ENCODE measurements at regions not wholly inside any gene's neighbourhood (a gene's known extent, or its start where the extent isn't known, plus 50 kb on each side); places are given as distances from the start of the nearest gene placed in this dataset.

DNA sequence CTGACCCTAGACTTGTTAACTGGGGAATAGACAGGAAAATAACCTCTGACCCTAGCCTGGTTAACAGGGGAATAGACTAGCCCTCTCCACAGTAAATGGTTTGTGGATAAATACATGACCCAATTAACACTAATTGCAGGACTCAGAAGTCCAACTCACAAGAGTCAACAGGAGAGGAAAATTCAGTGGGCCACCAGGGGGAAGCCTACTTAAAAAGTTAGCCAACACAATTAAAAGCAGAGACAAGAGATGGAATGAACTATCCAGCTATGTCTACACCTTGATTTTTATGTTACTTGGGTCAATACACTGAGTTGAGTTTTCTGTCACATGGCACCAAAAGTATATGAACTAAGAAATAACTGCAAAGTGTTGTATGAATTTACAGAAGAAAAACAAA lies 158.8 kb upstream of the SLC39A10 start:
- peak; percentile 35 for DNase-seq (ENCODE audit: low read depth)

DNA sequence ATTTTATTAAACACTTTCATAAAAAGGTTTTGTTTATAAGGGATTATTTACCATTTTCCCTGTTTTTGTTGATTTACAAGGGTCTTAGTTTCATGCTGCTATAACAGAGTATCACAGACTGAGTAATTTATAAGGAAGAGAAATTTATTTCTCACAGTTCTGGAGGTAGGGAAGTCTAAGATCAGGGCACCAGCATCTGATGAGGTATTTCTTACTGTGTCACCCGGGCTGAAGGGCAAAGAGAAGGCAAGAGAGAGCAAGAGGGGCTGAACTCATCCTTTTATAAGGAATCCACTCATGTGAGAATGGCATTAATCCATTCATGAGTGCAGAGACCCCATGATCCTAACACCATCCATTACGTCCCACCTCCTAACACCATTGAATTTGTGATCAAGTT lies 160.0 kb upstream of the SLC39A10 start:
- DNase-seq (ENCODE audit: low read depth) = no peak

DNA sequence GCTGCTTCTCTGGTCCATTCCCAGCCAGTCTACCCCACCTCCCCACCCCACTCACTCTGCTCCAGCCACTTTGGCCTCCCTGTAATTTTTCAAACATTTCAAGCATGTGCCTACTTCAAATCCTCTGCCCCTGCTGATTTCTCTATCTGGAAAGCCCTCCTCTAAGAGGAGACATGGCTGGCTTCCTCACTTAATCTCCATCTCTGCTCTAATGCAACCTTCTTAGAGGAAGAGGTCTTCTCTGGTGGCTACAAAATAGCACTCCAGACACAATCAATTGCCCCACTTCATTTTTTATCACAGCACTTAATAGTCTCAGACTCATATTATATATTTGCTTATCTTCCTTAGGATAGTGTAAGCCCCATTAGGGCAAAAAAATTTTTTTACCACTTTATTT lies 161.1 kb upstream of the SLC39A10 start:
- DNase-seq (ENCODE audit: low read depth) = no peak

DNA sequence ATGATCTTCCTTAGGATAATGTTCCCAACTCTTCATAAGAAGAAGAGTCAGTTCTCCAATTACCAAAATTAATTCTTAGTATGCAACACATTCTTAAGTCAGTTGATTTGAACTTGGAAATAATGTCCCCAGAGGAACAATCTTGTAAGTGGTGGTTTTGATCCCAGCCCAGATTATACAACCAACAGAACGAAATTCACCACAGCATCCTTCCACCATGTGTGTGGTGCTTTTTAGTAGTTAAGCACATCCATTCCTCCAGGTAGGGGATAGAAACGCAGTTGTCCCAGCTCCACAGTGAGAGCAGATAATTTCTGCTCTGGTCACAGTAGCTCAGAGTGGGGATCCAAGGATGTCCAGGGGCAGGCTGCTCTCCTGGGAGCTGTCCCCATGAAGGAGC lies 161.7 kb upstream of the SLC39A10 start:
- DNase-seq (ENCODE audit: low read depth) = no peak

DNA sequence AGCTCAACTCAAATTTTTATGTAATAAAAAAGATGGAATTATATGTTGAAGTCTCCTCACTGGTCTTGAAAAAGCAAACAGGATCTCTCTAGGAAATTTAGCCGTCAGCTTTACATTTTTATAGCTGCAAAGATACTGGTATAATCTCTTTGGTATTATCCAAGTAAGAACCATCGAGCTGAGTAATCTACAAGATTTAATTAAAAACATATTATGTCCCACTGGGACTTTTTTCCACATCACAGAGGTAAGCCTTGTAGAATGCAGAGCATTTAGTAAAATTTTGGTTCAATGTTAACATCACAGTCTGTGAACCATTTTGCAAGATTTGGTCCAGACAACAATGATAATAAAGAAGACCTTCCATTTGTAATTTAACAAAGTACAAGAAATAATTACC lies 162.6 kb upstream of the SLC39A10 start:
- no peak for DNase-seq (ENCODE audit: low read depth)

DNA sequence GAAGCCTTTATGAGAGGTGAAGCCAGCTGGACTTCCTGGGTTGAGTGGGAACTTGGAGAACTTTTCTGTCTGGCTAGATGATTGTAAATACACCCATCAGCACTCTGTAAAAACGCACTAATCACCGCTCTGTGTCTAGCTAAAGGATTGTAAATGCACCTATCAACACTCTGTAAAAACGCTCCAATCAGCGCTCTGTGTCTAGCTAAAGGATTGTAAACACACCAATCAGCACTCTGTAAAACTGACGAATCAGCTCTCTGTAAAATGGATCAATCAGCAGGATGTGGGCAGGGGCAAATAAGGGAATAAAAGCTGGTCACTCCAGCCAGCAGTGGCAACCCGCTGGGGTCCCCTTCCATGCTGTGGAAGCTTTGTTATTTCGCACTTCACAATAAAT lies 163.6 kb upstream of the SLC39A10 start:
- DNase-seq (ENCODE audit: low read depth) = no peak

DNA sequence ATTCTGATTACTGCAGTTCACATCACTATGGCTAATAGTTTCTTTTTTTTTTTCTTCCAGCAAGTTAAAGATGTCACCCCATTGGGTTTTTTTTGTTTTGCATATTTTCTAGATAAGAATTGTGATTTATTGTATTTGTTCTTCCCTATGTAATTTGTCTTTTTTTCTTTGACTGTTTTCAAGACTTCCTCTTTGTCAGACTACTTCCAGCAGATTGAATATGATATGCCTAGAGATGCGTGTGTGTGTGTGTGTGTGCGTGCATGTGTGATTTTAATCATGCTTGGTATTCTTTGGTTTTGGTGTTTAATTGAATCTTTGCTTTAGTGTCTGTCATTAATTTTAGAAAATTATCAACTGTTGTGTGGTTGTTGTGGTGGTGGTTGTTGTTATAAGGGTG lies 166.7 kb upstream of the SLC39A10 start:
- DNase-seq (ENCODE audit: low read depth) = no peak

DNA sequence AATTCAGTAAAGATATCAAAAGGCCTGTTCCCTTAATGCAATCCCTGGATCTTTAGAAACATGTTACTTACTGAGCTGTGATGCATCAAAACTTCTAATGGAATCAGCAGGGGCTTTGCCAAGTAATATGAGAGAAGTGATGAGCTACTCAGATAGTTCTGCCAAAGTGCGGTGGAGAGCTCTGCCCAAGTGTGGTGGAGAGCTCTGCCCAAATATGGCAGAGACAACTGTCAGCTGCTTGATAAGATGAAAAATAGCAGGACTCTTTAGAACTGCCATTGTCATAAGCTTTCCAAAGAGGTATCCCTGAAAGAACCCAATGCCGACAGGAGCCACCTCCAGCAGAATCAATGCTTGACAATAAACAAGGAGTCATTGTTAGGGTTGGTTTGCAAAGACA lies 167.9 kb upstream of the SLC39A10 start:
- DNase-seq (ENCODE audit: low read depth) = no peak

DNA sequence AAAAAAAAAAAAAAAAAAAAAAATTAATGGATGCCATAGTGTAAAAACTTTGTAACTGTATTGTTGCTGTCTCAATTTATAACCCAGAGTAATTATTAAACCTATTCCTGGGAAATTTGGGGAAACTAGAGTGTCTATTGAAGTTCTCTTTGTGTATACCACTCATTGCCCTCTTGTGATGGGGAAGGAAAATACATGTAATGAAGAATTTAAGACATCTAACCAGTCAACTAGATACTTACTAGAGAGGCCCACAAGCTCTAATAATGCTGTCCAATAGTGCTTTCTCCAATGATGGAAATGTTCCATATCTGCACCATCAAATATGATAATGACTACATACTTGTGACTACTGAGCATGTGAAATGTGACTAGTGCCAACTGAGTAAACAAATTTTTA lies 168.5 kb upstream of the SLC39A10 start:
- no peak for DNase-seq (ENCODE audit: low read depth)

DNA sequence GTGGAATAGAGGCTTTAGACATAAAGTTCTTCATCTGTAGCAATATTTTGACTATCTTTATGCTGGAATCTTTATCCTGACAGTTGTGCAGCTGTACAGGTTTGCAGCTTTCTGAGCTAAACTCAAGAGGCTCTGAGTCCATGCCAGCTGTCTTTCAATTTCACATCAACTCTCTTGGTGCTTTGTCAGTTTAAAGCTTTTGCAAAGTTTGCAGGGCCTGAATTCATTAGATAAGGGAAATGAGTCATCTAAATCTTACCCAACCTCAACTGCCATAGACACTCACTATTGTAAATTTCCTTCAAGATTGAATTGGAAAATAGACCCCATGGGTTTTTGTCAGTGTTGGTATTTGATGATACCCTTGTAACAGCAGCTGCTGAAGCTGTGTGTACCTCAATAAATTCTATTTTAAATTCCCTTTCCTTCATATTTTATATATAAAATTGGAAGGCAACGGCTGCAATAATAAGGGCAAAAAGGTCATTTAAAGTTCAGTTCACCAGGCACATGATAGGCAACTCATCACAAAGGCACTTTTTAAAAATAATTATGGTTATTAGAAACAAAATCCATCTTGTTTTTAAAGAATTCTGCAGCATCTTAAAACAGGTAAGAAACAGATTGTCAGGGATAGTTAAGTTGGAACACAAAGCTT lies 169.9 kb upstream of the SLC39A10 start:
- no peak for DNase-seq (ENCODE audit: low read depth)

DNA sequence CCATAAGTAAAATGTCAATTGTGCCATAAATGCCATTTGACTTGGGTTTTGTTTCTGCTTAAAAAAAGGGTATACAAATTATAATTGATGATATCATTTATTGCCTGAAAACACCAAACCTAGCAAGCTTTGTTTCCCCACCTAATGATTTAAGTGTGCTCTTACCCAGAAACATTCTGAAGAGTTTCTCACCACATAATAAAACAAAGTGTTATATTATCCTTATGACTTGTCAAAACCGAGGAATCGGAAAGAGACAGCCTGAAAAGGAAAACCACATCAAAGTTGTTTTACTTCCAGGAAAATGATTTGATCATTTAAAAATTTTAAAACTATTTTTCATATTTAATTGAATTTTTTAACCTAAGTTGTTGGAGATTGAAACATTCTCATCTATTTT lies 170.5 kb upstream of the SLC39A10 start:
- DNase-seq (ENCODE audit: low read depth) = no peak

DNA sequence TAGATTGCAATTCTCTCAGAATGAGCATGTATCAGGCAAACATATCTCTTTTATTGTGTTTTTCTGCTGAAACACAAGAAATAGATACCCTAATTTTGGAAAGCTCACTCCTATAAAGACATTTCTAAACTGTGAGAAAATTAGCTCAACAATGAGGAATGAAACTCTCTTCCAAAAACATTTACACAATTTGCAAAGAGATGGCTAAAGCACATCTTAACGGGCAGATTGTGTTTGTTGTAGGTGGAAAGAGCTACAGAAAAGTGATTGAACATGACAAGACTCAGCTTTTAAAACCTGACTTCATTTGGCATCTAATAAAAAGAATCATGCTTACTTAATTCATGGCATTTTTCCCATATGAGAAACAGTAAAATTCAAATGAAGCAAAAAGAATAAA lies 175.0 kb upstream of the SLC39A10 start:
- no peak for DNase-seq (ENCODE audit: low read depth)

DNA sequence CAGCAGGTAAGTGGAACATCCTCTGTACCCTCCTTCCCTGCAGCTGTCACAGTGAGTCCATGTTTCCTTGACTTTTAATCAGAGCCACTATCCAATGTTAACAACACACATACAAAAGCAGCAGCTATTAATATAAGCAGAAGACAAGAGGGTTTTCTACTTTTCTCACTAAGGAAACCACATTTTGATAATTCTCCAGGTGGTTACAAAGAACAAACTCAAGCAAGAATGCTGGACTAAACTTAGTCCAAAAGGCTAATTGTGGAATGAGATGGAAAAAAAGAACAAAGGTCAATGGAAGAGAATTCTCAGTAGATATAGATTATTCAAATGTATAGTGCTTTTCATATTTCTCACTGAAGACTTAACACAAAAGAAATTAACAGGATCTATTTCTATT lies 176.9 kb upstream of the SLC39A10 start:
- DNase-seq (ENCODE audit: low read depth) = no peak

DNA sequence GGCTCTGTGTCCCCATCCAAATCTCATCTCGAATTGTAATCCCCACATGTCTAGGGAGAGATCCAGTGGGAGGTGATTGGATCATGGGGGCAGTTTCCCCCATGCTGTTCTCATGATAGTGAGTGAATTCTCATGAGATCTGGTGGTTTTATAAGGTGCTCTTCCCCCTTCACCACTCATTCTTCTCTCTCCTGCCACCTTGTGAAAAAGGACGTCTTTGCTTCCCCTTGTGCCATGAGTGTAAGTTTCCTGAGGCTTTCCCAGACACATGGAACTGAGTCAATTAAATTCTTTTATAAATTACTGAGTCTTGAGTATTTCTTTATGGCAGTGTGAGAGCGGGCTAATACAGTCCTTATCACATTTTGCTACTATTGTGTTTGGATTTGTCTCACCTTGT lies 177.6 kb upstream of the SLC39A10 start:
- DNase-seq (ENCODE audit: low read depth) = no peak

DNA sequence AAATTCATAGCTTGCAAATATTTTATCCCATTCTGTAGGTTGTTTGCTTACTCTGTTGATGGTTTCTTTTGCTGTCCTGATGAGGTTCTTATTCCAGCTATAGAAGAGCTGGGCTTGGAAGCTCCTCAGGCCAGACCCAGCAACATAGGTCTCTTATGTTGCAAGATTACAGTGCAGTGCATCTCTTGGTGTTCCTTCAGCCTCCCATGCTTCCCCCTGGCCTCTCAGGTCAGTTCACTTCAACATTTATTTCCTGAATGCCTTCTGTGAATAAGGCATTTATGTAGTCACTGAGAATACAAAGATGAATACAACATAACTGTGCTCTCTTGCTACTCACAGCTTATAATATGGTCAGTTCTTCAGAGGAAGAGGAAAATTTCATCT lies 179.0 kb upstream of the SLC39A10 start:
- no peak for DNase-seq (ENCODE audit: low read depth)

DNA sequence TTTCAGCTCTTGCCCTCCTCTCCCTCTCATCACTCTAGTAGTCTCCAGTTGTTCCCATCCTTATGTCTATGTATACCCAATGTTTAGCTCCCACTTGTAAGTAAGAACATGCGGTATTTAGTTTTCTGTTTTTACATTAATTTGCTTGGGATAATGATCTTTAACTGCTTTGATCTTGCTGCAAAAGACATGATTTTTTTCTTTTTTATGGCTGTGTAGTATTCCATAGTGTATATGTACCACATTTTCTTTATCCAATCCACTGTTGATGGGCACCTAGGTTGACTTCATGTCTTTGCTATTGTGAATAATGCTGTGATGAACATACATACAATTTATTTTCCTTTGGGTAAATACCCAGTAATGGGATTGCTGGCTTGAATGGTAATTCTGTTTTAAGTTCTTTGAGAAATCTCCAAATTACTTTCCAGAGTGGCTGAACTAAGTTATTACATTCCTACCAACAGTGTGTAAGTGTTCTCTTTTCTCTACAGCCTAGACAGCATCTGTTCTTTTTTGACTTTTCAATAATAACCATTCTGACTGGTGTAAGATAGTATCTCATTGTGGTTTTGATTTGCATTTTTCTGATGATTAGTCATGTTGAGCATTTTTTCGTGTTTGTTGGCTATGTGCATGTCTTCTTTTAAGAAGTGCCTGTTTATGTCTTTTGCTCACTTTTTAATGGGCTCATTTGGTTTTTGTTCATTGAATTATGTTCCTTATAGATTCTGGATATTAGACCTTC lies 179.6 kb upstream of the SLC39A10 start:
- no peak for DNase-seq (ENCODE audit: low read depth)

DNA sequence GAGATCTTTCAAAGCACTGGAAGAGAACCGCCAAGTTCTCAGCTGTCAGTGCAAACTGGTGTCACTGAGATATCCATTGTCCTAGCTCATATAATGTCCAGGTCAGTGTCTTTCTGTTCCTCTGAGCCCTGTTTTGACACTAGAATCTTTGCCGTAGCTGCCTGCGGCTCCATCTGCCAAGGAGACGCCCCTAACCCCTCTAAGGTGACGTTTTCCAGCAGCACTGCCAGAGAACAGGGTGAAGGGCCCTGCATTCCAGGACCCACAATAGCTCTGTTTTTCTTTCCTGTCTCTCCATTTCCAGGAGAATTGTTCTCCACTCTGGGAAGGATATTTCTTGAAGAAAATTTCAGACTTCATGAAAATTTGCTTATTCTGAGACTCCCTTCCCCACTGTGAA lies 181.7 kb upstream of the SLC39A10 start:
- DNase-seq (ENCODE audit: low read depth) = no peak

DNA sequence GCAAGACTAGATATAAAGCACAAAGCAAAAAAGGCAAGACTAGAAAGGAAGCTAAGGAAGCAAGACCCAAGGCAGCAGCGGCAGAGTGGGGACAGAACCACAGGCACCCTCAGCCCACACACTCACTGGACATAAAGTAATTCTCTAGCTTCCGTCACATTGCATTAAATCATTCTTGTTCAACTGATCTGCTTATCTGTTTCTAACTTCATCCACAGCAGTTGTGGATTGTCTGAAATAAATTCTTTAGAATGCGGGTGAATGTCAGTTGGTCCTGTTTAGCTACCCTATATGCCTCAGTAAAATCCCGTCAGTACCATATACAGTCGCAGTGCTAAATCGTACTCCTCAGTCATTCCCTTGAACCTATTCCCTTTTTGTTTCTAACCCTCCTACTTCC lies 183.2 kb upstream of the SLC39A10 start:
- DNase-seq (ENCODE audit: low read depth) = no peak

DNA sequence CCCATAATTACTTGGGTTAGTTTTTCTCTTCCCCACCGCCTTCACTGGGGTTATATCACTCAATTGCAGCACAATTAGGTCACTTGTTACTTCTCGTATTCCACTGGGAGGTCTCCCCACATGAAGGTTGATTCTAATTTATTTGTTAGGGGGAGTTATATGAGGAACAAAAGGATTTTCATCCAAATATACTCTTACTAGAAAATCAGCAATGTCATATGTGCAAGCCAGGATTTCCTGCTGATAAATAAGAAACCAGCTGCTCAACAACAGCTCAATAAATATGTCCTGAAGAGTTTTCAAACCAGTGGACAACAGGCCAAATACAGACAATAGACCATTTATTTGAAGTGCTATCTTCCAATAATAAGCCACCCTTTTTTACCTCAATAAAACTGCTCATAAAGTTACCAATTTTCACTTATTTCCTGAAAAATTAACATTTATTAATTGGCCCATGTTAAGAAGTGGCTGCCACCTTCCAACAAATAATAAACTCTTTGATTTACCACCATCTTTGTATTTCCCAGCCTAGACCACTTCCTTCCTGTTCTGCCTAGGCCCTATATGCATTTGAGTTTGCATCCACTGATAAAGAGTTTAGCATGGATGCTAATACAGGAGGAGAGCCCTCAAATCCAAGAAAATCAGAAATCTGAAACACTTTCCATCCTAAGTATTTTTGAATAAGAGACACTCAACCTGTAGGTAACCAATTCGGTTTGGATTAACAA lies 184.4 kb upstream of the SLC39A10 start:
- no peak for DNase-seq (ENCODE audit: low read depth)

DNA sequence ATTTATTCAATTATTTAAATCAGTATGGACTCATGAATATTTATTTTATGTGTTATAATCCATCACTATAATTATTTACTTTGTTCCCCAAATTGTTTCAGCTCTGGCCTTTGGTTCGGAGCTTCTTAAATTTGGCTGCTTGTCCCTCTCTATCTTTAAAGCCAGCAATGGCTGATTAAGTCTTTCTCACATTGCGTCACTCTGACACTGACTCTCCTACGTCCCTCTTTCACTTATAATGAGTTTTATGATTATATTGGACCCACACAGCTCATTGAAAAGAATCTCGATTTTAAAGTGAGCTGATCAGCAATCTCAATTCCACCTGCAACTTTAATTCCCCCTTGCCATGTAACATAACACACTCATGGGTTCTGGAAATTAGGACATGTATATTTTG lies 185.2 kb upstream of the SLC39A10 start:
- no peak for DNase-seq (ENCODE audit: low read depth)

DNA sequence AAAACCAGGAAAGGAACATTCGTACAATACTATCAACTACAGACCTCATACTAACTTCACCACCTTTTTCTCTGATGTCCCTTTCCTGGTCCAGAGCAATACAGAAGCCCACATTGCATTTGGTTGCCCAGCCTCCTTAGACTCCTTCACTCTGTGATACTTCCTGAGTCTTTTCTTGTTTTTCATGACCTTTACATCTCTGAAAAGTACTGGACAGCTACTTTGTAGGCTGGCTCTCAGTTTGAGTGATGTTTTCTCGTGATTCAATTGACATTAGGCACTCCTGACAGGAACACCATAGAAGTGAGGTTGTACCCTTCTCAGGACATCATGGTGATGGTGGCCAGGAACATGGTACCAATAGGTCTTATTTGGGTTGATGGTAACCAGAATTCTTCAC lies 185.9 kb upstream of the SLC39A10 start:
- no peak for DNase-seq (ENCODE audit: low read depth)

DNA sequence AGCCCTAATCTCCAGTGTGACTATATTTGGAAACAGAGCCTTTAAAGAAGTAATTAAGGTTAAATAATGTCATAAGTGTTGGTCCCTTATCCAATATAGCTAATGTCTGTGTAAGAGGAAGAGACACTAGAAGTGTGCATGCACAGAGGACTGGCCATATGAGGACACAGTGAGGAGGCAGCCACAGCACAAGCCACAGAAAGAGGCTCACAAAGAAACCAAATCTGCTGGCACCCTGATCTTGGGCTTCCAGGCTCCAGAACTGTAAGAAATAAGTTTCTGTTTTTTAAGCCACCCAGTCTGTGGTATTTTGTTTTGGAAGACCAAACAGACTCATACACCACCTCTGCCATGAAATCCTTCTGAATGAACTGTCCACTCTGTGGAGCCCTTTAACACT lies 186.4 kb upstream of the SLC39A10 start:
- no peak for DNase-seq (ENCODE audit: low read depth)

DNA sequence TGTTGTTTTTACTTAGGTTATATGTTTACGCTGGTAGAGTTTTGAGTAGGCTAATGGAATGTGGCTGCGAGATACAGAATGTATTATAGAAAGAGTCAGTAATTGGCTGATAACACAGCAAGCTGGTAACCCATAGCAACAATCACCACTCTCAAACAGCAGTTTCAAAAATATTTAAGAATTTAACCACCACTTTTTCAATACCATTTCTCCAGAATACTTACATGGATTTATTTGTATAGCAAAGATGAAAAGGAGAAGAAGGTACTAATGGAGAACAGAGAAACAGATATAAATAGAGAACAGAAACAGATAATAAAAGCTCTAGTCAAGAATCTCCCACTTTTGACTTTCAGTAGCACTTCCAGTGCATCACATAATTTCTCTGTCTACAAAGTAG lies 188.3 kb upstream of the SLC39A10 start:
- no peak for DNase-seq (ENCODE audit: low read depth)

DNA sequence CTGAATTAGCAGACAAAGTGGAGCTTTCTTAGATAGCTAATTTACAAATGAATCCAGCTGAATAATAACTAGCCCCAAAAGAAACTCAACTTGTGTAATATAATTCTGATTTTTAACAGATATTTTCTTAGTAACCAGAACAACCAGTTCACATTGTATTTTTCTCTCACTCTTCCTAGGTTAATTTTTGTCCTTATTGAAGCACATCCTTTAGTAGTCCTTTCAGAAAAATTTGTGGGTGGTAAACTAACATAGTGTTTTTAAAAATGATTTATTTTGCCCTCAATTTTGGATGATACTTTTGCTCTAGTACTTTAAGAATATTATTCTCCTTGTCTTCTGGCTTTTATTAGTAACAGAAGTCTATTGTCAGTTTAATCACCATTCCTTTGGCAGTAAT lies 190.6 kb upstream of the SLC39A10 start:
- DNase-seq (ENCODE audit: low read depth) = no peak

Measured in activated T-helper 9 cell treated with anti-CD3 and anti-CD28 coated beads, Interleukin-2, amount 50 U/mL, for 16 hours (primary cell).